OCI-M1 (cell line): ENCODE measurements at regions not wholly inside any gene's neighbourhood (a gene's known extent, or its start where the extent isn't known, plus 50 kb on each side); places are given as distances from the start of the nearest gene placed in this dataset.

ENCODE experiments used
- DNase-seq: peaks from one replicate; lab custom pipeline; 2025; lab: John Stamatoyannopoulos, UW

GRCh38 chr1:170219163-170219562, 73.4 kb downstream of the NTMT2 start:
- no peak for DNase-seq

GRCh38 chr1:170221031-170221430, 75.3 kb downstream of the NTMT2 start:
- no peak for DNase-seq

GRCh38 chr1:170221495-170221894, 75.7 kb downstream of the NTMT2 start:
- DNase-seq, result no peak

GRCh38 chr1:170224469-170224868, 78.7 kb downstream of the NTMT2 start:
- no peak for DNase-seq

GRCh38 chr1:170225781-170226530, 80.2 kb downstream of the NTMT2 start:
- no peak for DNase-seq

- DNase-seq, result no peak
Measured at GRCh38 chr1:170226767-170227166, 81.0 kb downstream of the NTMT2 start.

- no peak for DNase-seq
Measured at GRCh38 chr1:170230323-170230722, 84.6 kb downstream of the NTMT2 start.

GRCh38 chr1:170231662-170232061, 85.9 kb downstream of the NTMT2 start:
- no peak for DNase-seq

GRCh38 chr1:170238704-170239391, 93.1 kb downstream of the NTMT2 start:
- no peak for DNase-seq

GRCh38 chr1:170239445-170239844, 93.7 kb downstream of the NTMT2 start:
- no peak for DNase-seq

- DNase-seq, result no peak
Measured at GRCh38 chr1:170240409-170240808, 94.7 kb downstream of the NTMT2 start.

GRCh38 chr1:170241266-170241851, 95.6 kb downstream of the NTMT2 start:
- no peak for DNase-seq

- DNase-seq, result no peak
Measured at GRCh38 chr1:170247751-170248521, 102.2 kb downstream of the NTMT2 start.

GRCh38 chr1:170250531-170251276, 104.9 kb downstream of the NTMT2 start:
- DNase-seq, result no peak

- no peak for DNase-seq
Measured at GRCh38 chr1:170252851-170253579, 107.3 kb downstream of the NTMT2 start.

GRCh38 chr1:170254371-170254770, 108.6 kb downstream of the NTMT2 start:
- no peak for DNase-seq

- DNase-seq, result no peak
Measured at GRCh38 chr1:170261669-170262068, 115.9 kb downstream of the NTMT2 start.

- DNase-seq, result no peak
Measured at GRCh38 chr1:170262276-170262939, 116.6 kb downstream of the NTMT2 start.

GRCh38 chr1:170265234-170265633, 119.5 kb downstream of the NTMT2 start:
- DNase-seq, result no peak

GRCh38 chr1:170267317-170267716, 121.6 kb downstream of the NTMT2 start:
- peak; percentile 24 for DNase-seq
